SU-DHL-6 (cell line): ENCODE measurements at regions not wholly inside any gene's neighbourhood (a gene's known extent, or its start where the extent isn't known, plus 50 kb on each side); places are given as distances from the start of the nearest gene placed in this dataset.

Experiments used
- H2AFZ ChIP-seq: fragments of 200-600 bp; sonication (generic); 2 replicates; pipeline ENCODE4 v1.6.1; 2014; ENCODE audit warnings: low read depth, mild to moderate bottlenecking, moderate library complexity, mixed read lengths, antibody characterized with exemption, low read length; ENCODE audit not compliant: severe bottlenecking
- H3F3A ChIP-seq: fragments of 200-600 bp; shearing (Covaris generic); 2 replicates; pipeline ENCODE4 v1.6.0; 2016; ENCODE audit warnings: antibody characterized with exemption, mild to moderate bottlenecking; ENCODE audit not compliant: insufficient read depth
- H3K27ac ChIP-seq: fragments of 200-600 bp; sonication (generic); 2 replicates; pipeline ENCODE4 v1.5.1; 2016; ENCODE audit warnings: low read depth, mild to moderate bottlenecking, low read length, moderate library complexity, mixed read lengths
- H3K27me3 ChIP-seq: fragments of 200-600 bp; sonication (generic), shearing (Covaris generic); 2 replicates; pipeline ENCODE4 v1.6.0; 2014; ENCODE audit warnings: mild to moderate bottlenecking, low read length
- H3K36me3 ChIP-seq: fragments of 200-600 bp; sonication (generic); 2 replicates; pipeline ENCODE4 v1.6.1; 2014; ENCODE audit warnings: mild to moderate bottlenecking, low read length, mixed read lengths
- H3K4me2 ChIP-seq: fragments of 300-600, 200-600 bp; shearing (Covaris generic), sonication (generic); 2 replicates; pipeline ENCODE4 v1.6.0; 2014; ENCODE audit warnings: low read length, low read depth, mild to moderate bottlenecking; ENCODE audit not compliant: poor library complexity, severe bottlenecking
- H3K4me3 ChIP-seq: fragments of 200-600 bp; sonication (generic); 2 replicates; pipeline ENCODE4 v1.5.1; 2014; ENCODE audit warnings: antibody characterized with exemption, low read length, mild to moderate bottlenecking, mixed read lengths; ENCODE audit not compliant: insufficient read depth, poor library complexity, severe bottlenecking
- H3K79me2 ChIP-seq: fragments of 200-600 bp; sonication (generic); 2 replicates; pipeline ENCODE4 v1.6.1; 2014; ENCODE audit warnings: mild to moderate bottlenecking, low read length, moderate library complexity; ENCODE audit not compliant: insufficient read depth
- H3K9ac ChIP-seq: fragments of 200-600 bp; sonication (generic); 2 replicates; pipeline ENCODE4 v1.7.0; 2014; ENCODE audit warnings: mild to moderate bottlenecking, low read length
- H3K9me2 ChIP-seq: fragments of 200-600 bp; sonication (generic); replicated peaks from 2 replicates; pipeline ENCODE4 v1.6.1; 2014; ENCODE audit warnings: low read length; ENCODE audit not compliant: insufficient read depth
- H3K9me3 ChIP-seq: fragments of 200-600 bp; sonication (generic); 2 replicates; pipeline ENCODE4 v1.6.1; 2014; ENCODE audit warnings: low read length, mixed read lengths; ENCODE audit not compliant: insufficient read depth
- H4K20me1 ChIP-seq: fragments of 200-600 bp; sonication (generic); 2 replicates; pipeline ENCODE4 v1.6.1; 2014; ENCODE audit warnings: low read depth, mild to moderate bottlenecking, antibody characterized with exemption, low read length, moderate library complexity, mixed read lengths
- EZH2phosphoT487 ChIP-seq: fragments of 200-600 bp; sonication (generic), shearing (Covaris generic); conservative IDR thresholded peaks from 2 replicates; pipeline ENCODE4 v1.6.1; 2018; ENCODE audit warnings: mild to moderate bottlenecking, antibody characterized with exemption, low read length, moderate library complexity, mixed read lengths
- TF ChIP-seq, protein P1 (sequence below): fragments of 200-600 bp; sonication (generic); IDR thresholded peaks from one replicate; pipeline ENCODE4 v1.5.1; 2017; ENCODE audit warnings: antibody characterized with exemption, mild to moderate bottlenecking, low read length, moderate library complexity; ENCODE audit not compliant: insufficient read depth, poor library complexity, severe bottlenecking

DNA sequence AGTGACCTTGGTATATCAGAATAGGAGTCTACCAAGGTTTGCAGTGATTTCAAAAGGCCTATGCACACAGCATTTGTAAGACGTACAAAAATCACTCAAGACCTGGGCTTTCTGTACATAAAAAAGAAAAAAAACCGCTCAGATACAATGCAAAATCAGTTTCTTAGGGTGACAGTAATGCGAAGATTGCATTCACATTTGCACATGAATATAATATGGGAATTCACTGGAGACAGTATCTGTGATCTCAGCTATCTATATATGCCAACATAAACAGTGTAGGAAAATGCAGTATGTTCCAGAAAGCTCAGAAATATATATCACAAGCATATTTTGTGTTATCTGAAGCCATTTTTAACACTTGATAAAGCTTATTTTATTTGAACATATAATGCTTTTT lies 176.4 kb upstream of the MYOCD start:
- no peaks in the 10 kb centered on the region for H3F3A ChIP-seq
- no peak overlapping the region for H2AFZ ChIP-seq
- no peak overlapping the region for H3K9ac ChIP-seq
- TF ChIP-seq, protein P1, sequence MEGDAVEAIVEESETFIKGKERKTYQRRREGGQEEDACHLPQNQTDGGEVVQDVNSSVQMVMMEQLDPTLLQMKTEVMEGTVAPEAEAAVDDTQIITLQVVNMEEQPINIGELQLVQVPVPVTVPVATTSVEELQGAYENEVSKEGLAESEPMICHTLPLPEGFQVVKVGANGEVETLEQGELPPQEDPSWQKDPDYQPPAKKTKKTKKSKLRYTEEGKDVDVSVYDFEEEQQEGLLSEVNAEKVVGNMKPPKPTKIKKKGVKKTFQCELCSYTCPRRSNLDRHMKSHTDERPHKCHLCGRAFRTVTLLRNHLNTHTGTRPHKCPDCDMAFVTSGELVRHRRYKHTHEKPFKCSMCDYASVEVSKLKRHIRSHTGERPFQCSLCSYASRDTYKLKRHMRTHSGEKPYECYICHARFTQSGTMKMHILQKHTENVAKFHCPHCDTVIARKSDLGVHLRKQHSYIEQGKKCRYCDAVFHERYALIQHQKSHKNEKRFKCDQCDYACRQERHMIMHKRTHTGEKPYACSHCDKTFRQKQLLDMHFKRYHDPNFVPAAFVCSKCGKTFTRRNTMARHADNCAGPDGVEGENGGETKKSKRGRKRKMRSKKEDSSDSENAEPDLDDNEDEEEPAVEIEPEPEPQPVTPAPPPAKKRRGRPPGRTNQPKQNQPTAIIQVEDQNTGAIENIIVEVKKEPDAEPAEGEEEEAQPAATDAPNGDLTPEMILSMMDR, result no peak
- TF ChIP-seq EZH2phosphoT487, result no peak
- H3K4me2 ChIP-seq, result no peak overlapping the region
- no peaks in the 10 kb centered on the region for H3K79me2 ChIP-seq
- no peak overlapping the region for H3K27ac ChIP-seq
- H3K9me3 ChIP-seq, result no peaks in the 10 kb centered on the region
- no peaks in the 10 kb centered on the region for H4K20me1 ChIP-seq
- H3K9me2 ChIP-seq, result no peaks in the 10 kb centered on the region
- H3K27me3 ChIP-seq, result no peaks in the 10 kb centered on the region
- H3K36me3 ChIP-seq, result no peaks in the 10 kb centered on the region
- no peak overlapping the region for H3K4me3 ChIP-seq

DNA sequence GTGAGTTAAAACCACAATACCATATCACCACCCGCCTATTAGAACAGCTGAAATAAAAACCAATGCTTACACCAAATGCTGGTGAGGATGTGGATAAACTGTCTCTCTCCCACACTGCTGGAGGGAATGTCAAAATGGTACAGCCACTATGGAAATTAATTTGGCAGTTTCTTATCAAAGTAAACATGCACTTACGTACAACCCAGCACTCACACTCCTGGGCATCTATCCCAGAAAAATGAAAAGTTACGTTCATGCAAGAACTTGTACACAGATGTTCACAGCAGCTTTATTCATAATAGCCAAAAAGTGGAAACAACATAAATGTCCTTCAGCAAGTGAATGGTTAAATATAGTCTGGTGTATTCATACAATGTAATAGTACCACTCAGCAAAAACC lies 173.2 kb upstream of the MYOCD start:
- Histone ChIP-seq H2AFZ (no peak overlapping the region), H3K9me3 (no peaks in the 10 kb centered on the region), H3K27ac (no peak overlapping the region), H3K36me3 (no peaks in the 10 kb centered on the region), H3K9me2 (no peaks in the 10 kb centered on the region), H3K4me2 (no peak overlapping the region), H3K9ac (no peak overlapping the region), H3K79me2 (no peaks in the 10 kb centered on the region), H3K27me3 (no peaks in the 10 kb centered on the region), H3K4me3 (no peak overlapping the region), H4K20me1 (no peaks in the 10 kb centered on the region), H3F3A (no peaks in the 10 kb centered on the region)
- TF ChIP-seq, protein P1, result no peak
- no peak for TF ChIP-seq EZH2phosphoT487

DNA sequence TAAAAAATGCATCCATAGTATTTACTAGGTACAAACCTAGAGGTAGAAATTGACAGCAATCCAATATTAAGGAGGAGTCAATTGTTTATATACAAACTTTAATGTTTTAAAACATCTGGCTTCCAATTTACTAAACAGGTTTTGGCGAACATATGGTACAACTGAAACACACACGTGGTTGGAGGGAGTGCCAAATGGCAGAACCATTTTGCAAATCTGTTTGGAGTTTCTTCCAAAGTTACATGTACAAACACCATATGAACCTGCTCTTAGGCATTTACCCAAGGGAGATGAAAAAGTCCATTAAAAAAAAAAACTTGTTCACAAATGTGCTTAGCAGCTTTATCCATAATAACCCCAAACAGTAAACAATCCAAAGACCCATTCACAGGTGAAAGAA lies 159.8 kb upstream of the MYOCD start:
- Histone ChIP-seq H3K27me3 (no peaks in the 10 kb centered on the region), H3K4me2 (no peak overlapping the region), H3K79me2 (no peaks in the 10 kb centered on the region), H3K9me2 (0 out of 2 replicates have a peak, but pooled peaks cover 3% of the 10 kb centered on the region), H3F3A (no peaks in the 10 kb centered on the region), H2AFZ (no peak overlapping the region), H3K36me3 (no peaks in the 10 kb centered on the region), H3K27ac (no peak overlapping the region), H3K9ac (no peak overlapping the region), H3K9me3 (no peaks in the 10 kb centered on the region), H3K4me3 (no peak overlapping the region), H4K20me1 (no peaks in the 10 kb centered on the region)
- TF ChIP-seq, protein P1, result no peak
- no peak for TF ChIP-seq EZH2phosphoT487
